Ishikawa (cell line): ENCODE measurements at regions not wholly inside any gene's neighbourhood (a gene's known extent, or its start where the extent isn't known, plus 50 kb on each side); places are given as distances from the start of the nearest gene placed in this dataset.

Experiments
- EGR1 ChIP-seq: IDR thresholded peaks from 2 replicates; pipeline ENCODE4 v1.6.1; 2012
- RAD21 ChIP-seq: IDR thresholded peaks from 2 replicates; pipeline ENCODE4 v1.6.1; 2012; ENCODE audit warnings: low read depth
- TCF12 ChIP-seq: IDR thresholded peaks from 2 replicates; pipeline ENCODE4 v1.6.1; 2012; ENCODE audit warnings: low read depth

GRCh38 chr5:174558190-174558589 is 166.2 kb upstream of the MSX2 start:
- TF ChIP-seq RAD21 = no peak
- no peak for TF ChIP-seq TCF12
- no peak for TF ChIP-seq EGR1
